Karpas-422 (cell line): ENCODE measurements at regions not wholly inside any gene's neighbourhood (a gene's known extent, or its start where the extent isn't known, plus 50 kb on each side); places are given as distances from the start of the nearest gene placed in this dataset.
"Not testable (repeated sequence)": the region's sequence is repeated elsewhere in the genome, so short reads cannot be mapped to it uniquely, and the experiment has no call there.

Experiments
- DNase-seq: peaks from one replicate; pipeline ENCODE4 v3.0.0-alpha.2; 2015
- H2AFZ ChIP-seq: fragments of 200-600 bp; sonication (generic); 2 replicates; pipeline ENCODE4 v1.6.1; 2014; ENCODE audit warnings: antibody characterized with exemption, low read length, mixed read lengths
- H3K27ac ChIP-seq: fragments of 200-600 bp; sonication (generic); 2 replicates; pipeline ENCODE4 v1.5.1; 2014; ENCODE audit warnings: mild to moderate bottlenecking, low read length, moderate library complexity
- H3K27me3 ChIP-seq: fragments of 200-600 bp; sonication (generic); 2 replicates; pipeline ENCODE4 v1.6.1; 2014; ENCODE audit warnings: low read length, mixed read lengths
- H3K36me3 ChIP-seq: fragments of 200-600 bp; sonication (generic); 2 replicates; pipeline ENCODE4 v1.6.1; 2014; ENCODE audit warnings: low read length, mixed read lengths; ENCODE audit not compliant: insufficient read depth
- H3K4me1 ChIP-seq: fragments of 200-600 bp; sonication (generic); 2 replicates; pipeline ENCODE4 v1.6.1; 2014; ENCODE audit warnings: mild to moderate bottlenecking, low read length, mixed read lengths
- H3K4me2 ChIP-seq: fragments of 200-600 bp; sonication (generic); 2 replicates; pipeline ENCODE4 v1.6.1; 2014; ENCODE audit warnings: low read length, low read depth, mild to moderate bottlenecking; ENCODE audit not compliant: poor library complexity, severe bottlenecking
- H3K4me3 ChIP-seq: fragments of 200-600 bp; sonication (generic); 2 replicates; pipeline ENCODE4 v1.5.1; 2014; ENCODE audit warnings: mild to moderate bottlenecking, antibody characterized with exemption, low read length, mixed read lengths
- H3K79me2 ChIP-seq: fragments of 200-600 bp; sonication (generic); 2 replicates; pipeline ENCODE4 v1.6.1; 2014; ENCODE audit warnings: mild to moderate bottlenecking, low read length, mixed read lengths
- H3K9ac ChIP-seq: fragments of 200-600 bp; sonication (generic); 2 replicates; pipeline ENCODE4 v1.6.0; 2014; ENCODE audit warnings: low read length
- H3K9me2 ChIP-seq: fragments of 200-600 bp; sonication (generic), shearing (Covaris generic); replicated peaks from 2 replicates; pipeline ENCODE4 v1.6.0; 2014; ENCODE audit warnings: mild to moderate bottlenecking, low read length, moderate library complexity; ENCODE audit not compliant: insufficient read depth
- H3K9me3 ChIP-seq: fragments of 300-700, 200-600 bp; sonication (generic); 2 replicates; pipeline ENCODE4 v1.6.1; 2014; ENCODE audit warnings: low read length, mixed read lengths
- H4K20me1 ChIP-seq: fragments of 200-600 bp; sonication (generic); 2 replicates; pipeline ENCODE4 v1.6.1; 2014; ENCODE audit warnings: mild to moderate bottlenecking, antibody characterized with exemption, low read length, low read depth; ENCODE audit not compliant: insufficient read depth

DNA sequence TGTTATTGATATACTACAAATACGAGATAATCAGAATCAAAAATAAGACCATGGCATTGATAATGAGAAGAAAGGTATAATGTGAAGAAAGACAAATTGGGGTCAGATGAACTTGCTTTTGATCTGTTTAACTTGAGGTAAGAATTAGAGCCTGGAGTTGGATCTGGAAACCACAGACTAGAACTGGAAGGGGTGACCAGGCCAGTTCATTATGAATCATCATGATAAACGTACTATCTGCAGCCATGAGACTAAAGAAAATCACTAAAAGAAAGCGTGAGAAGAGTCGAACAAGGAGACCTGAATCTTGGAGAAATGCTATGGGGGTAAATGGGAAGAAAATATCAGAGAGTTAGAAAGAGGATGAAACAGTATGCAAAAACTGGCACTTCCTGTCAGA, 967.5 kb downstream of the NR2F1-AS1 start:
- Histone ChIP-seq H3K9me2 (no peaks in the 10 kb centered on the region), H3K27ac (no peak overlapping the region), H3K9ac (no peak overlapping the region), H3K4me1 (no peaks in the 10 kb centered on the region), H3K9me3 (peaks cover 11% of the 10 kb centered on the region; the same call in 1 of the 2 replicates), H3K36me3 (no peaks in the 10 kb centered on the region), H2AFZ (no peak overlapping the region), H3K4me3 (no peak overlapping the region), H4K20me1 (no peaks in the 10 kb centered on the region), H3K79me2 (no peaks in the 10 kb centered on the region), H3K4me2 (no peak overlapping the region), H3K27me3 (no peaks in the 10 kb centered on the region)
- no peak for DNase-seq

DNA sequence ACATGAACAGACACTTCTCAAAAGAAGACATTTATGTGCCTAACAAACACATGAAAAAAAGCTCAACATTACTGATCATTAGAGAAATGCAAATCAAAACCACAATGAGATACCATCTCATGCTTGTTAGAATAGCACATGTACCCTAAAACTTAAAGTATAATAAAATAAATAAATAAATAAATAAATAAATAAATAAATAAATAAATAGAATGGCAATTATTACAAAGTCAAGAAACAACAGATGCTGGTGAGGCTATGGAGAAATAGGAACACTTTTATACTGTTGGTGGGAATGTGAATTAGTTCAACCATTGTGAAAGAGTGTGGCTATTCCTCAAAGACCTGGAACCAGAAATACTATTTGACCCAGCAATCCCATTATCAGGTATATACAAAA, 970.6 kb downstream of the NR2F1-AS1 start:
- not testable (repeated sequence) for H2AFZ ChIP-seq, H3K79me2 ChIP-seq, H3K4me2 ChIP-seq

DNA sequence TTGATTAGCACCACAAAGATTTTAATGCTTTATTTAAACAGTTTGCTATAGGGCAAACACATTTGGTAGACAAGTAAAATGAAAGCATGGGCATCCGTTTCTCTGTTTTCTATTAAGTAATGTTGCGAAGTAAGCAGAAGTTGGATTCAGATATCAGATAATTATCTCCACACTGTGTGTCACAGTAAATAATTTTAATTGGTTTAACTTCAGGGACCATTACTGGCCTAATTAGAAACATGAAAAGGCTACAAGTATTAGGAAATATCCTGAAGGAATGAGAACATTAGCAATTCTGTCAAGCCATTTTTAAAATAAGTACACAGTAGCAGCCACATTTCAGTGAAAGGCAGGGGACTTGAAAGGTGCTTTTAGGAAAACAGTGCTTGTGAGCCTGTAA, 975.4 kb downstream of the NR2F1-AS1 start:
- Histone ChIP-seq H3K27ac (no peak overlapping the region), H3K36me3 (no peaks in the 10 kb centered on the region), H3K9me2 (no peaks in the 10 kb centered on the region)

More for the DNA sequence above, 970.6 kb downstream of the NR2F1-AS1 start:
- H3K9me3 ChIP-seq = peaks cover 15% of the 10 kb centered on the region
- H3K9ac ChIP-seq, H3K27me3 ChIP-seq, DNase-seq, H3K27ac ChIP-seq, H3K4me1 ChIP-seq, H3K4me3 ChIP-seq, H3K9me2 ChIP-seq, H3K36me3 ChIP-seq, H4K20me1 ChIP-seq: not testable (repeated sequence)

DNA sequence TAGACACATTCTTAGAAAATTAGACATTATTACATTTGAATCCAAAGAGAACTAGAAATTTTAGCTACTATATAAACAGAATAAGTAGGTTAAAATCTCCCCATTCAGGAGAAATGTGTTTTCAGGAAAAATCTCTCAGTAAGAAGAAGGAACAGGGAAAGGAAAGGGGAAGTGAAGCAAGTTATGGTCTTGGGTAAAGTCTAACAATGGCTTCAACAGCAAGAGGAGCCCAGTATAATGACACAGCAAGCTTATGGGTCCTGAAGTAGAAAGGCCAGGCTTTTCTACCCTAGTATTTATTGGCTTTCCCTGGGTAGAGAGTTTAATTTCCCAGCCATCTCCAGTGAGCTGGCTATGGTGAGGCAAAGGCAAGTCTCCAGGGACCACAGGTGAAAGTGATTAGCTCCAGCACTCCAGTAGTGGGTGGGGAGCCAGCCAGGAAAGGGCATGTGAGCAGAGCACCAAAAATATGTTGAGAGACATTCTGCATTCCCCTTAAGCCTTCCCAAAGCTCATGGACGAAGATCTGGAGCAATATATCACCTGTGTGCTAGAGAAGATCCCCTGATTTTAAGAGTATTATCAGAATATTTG, 981.7 kb downstream of the NR2F1-AS1 start:
- H3K36me3 ChIP-seq = no peaks in the 10 kb centered on the region
- H3K27me3 ChIP-seq = no peaks in the 10 kb centered on the region
- H3K27ac ChIP-seq = no peak overlapping the region
- H3K9ac ChIP-seq = no peak overlapping the region
- DNase-seq = no peak
- no peak overlapping the region for H3K4me2 ChIP-seq
- no peak overlapping the region for H2AFZ ChIP-seq
- H4K20me1 ChIP-seq = no peaks in the 10 kb centered on the region
- no peaks in the 10 kb centered on the region for H3K9me2 ChIP-seq
- no peaks in the 10 kb centered on the region for H3K79me2 ChIP-seq
- no peak overlapping the region for H3K4me3 ChIP-seq
- peaks cover 7% of the 10 kb centered on the region for H3K9me3 ChIP-seq
- no peaks in the 10 kb centered on the region for H3K4me1 ChIP-seq

More for the DNA sequence above, 975.4 kb downstream of the NR2F1-AS1 start:
- H3K4me3 ChIP-seq = no peak overlapping the region
- DNase-seq = no peak
- H3K9ac ChIP-seq = no peak overlapping the region
- H3K4me2 ChIP-seq = no peak overlapping the region
- H3K27me3 ChIP-seq = no peaks in the 10 kb centered on the region
- H4K20me1 ChIP-seq = no peaks in the 10 kb centered on the region
- no peak overlapping the region for H2AFZ ChIP-seq
- peaks cover 13% of the 10 kb centered on the region for H3K9me3 ChIP-seq
- no peaks in the 10 kb centered on the region for H3K79me2 ChIP-seq
- H3K4me1 ChIP-seq = no peaks in the 10 kb centered on the region

DNA sequence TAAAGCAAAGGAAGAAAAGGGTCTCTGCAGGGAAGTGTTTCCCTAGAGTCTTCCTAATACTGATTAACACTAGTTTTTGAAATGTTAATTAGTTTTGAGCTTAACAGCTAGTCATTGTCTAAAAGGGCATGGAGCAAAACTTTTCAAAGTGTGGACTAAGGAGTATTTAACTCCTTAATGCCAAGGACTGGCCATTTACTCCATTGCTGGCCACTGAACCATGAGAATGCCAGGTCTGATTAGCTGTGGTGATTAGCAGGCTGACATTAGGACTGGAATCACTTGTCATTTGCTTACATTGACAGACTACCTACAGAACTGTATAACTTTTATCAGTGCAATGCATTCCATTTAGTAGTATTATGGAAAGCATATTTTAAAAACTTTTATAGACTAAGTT, 987.0 kb downstream of the NR2F1-AS1 start:
- Histone ChIP-seq H3K79me2 (no peaks in the 10 kb centered on the region), H3K36me3 (no peaks in the 10 kb centered on the region), H3K9ac (no peak overlapping the region), H3K4me3 (no peak overlapping the region), H3K9me2 (no peaks in the 10 kb centered on the region), H3K27me3 (no peaks in the 10 kb centered on the region), H3K4me2 (no peak overlapping the region), H3K4me1 (no peaks in the 10 kb centered on the region), H3K27ac (no peak overlapping the region), H4K20me1 (no peaks in the 10 kb centered on the region), H2AFZ (no peak overlapping the region), H3K9me3 (no peaks in the 10 kb centered on the region; the same call in 1 of the 2 replicates)
- DNase-seq = no peak

DNA sequence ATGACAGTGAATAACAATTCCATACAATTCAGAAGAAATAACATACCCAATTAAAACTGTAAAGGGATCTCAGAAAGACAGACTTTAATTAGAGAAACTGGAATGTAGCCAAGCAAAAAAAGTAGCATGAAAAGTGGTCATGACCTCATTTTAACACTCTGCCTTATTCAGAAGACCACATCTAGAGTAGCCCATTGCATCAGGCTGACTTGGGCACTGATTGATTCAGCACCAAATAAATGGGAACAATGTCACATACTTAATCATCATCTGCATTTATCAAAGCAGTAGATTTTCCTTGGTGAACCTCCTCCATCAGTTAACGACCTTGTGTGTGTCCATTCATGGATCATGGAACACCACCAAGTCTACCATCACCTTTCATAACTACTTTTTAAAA, 992.1 kb downstream of the NR2F1-AS1 start:
- Histone ChIP-seq H3K79me2 (no peaks in the 10 kb centered on the region), H3K27ac (no peak overlapping the region), H3K9me2 (no peaks in the 10 kb centered on the region), H3K4me1 (no peaks in the 10 kb centered on the region), H4K20me1 (no peaks in the 10 kb centered on the region), H3K27me3 (no peaks in the 10 kb centered on the region), H3K4me3 (no peak overlapping the region), H3K9ac (no peak overlapping the region), H3K36me3 (no peaks in the 10 kb centered on the region), H2AFZ (no peak overlapping the region), H3K4me2 (no peak overlapping the region), H3K9me3 (peaks cover 5% of the 10 kb centered on the region; the same call in 1 of the 2 replicates)
- no peak for DNase-seq

DNA sequence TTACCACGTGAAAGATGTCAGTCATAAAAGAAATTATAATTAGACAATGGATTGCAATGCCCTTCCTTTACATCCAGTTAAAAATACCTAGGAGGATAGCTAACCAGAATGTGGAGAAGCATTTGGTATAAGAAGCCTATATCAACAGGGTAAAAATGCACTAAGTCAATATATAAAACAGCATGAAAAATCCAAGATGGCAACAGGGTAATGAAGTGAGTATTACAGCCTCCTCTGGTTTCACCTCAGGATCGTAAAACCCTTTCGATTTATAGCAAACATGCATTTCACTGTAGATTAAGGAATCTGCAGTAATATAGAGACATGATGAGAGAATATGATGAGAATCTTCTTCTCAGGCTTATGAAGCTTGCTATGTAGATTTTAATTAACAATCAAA, 999.3 kb downstream of the NR2F1-AS1 start:
- Histone ChIP-seq H3K9ac (no peak overlapping the region), H3K36me3 (no peaks in the 10 kb centered on the region), H3K27me3 (no peaks in the 10 kb centered on the region), H3K4me2 (no peak overlapping the region), H3K27ac (no peak overlapping the region), H3K9me2 (no peaks in the 10 kb centered on the region), H3K4me1 (no peaks in the 10 kb centered on the region), H3K9me3 (peaks cover 13% of the 10 kb centered on the region), H2AFZ (no peak overlapping the region), H3K4me3 (no peak overlapping the region), H3K79me2 (no peaks in the 10 kb centered on the region), H4K20me1 (no peaks in the 10 kb centered on the region)
- no peak for DNase-seq

DNA sequence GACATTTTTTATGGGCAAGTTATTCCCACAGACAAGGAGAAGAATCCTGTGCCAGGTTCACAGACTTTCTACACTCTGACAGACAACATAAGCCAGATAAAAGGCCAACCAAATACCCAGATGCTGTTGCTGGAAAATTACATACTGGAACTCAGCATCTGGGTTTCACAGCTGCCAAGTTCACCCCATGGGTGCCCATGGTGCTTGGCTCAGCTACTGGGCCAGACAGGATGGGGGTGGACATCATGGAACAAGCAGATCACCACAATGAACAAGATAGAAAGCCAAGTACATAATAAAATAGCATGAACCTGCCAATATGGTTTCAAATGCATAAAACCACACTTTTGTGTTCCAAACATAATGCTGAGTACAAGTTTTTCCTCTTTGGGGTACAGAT, 999.8 kb downstream of the NR2F1-AS1 start:
- DNase-seq = no peak
- no peaks in the 10 kb centered on the region for H3K79me2 ChIP-seq
- H4K20me1 ChIP-seq = no peaks in the 10 kb centered on the region
- peaks cover 13% of the 10 kb centered on the region for H3K9me3 ChIP-seq
- no peak overlapping the region for H3K27ac ChIP-seq
- no peaks in the 10 kb centered on the region for H3K27me3 ChIP-seq
- H2AFZ ChIP-seq = no peak overlapping the region
- no peaks in the 10 kb centered on the region for H3K9me2 ChIP-seq
- H3K4me2 ChIP-seq = no peak overlapping the region
- no peaks in the 10 kb centered on the region for H3K36me3 ChIP-seq
- no peak overlapping the region for H3K4me3 ChIP-seq
- no peak overlapping the region for H3K9ac ChIP-seq
- H3K4me1 ChIP-seq = no peaks in the 10 kb centered on the region

DNA sequence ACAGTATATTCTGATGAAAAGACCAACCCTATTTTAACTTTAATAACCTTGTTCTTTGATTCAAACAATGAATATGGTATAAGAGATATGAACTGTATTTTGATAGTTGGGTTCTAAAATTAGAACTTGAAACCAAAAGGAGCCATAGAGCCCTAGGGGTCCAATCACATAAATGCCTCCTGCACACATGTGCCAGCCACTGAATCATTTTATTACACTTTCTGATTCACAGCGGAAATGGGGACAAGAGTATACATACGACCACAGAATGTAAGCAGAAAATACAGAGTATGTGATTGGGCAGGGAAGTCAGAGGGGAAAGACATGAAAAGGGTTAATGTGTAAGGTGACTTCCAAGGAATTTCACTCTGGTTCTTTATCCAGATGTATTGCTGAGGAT, 1000.2 kb downstream of the NR2F1-AS1 start:
- no peaks in the 10 kb centered on the region for H3K27me3 ChIP-seq
- H4K20me1 ChIP-seq = no peaks in the 10 kb centered on the region
- H3K4me3 ChIP-seq = no peak overlapping the region
- H3K36me3 ChIP-seq = no peaks in the 10 kb centered on the region
- peaks cover 13% of the 10 kb centered on the region for H3K9me3 ChIP-seq
- no peaks in the 10 kb centered on the region for H3K4me1 ChIP-seq
- H2AFZ ChIP-seq = no peak overlapping the region
- H3K27ac ChIP-seq = no peak overlapping the region
- H3K4me2 ChIP-seq = no peak overlapping the region
- no peak overlapping the region for H3K9ac ChIP-seq
- H3K9me2 ChIP-seq = no peaks in the 10 kb centered on the region
- H3K79me2 ChIP-seq = no peaks in the 10 kb centered on the region
- no peak for DNase-seq
